Activated CD4-positive, alpha-beta T cell treated with anti-CD3 and anti-CD28 coated beads, Interleukin-2, amount 10 ng/mL, durations not matched to agents 7 days and 5 days (primary cell): ENCODE measurements at regions not wholly inside any gene's neighbourhood (a gene's known extent, or its start where the extent isn't known, plus 50 kb on each side); places are given as distances from the start of the nearest gene placed in this dataset.
"Not testable (repeated sequence)": the region's sequence is repeated elsewhere in the genome, so short reads cannot be mapped to it uniquely, and the experiment has no call there.

Experiments
- CTCF ChIA-PET: fragments of 350-600 bp; sonication (Branson Sonifier 250); formaldehyde crosslinking; loops from one replicate; lab custom pipeline; 2021; ENCODE audit warnings: antibody characterized with exemption; lab: Charles Lee
- POLR2A ChIA-PET: fragments of 350-600 bp; sonication (Branson Sonifier 250); formaldehyde crosslinking; loops from one replicate; lab custom pipeline; 2021; ENCODE audit warnings: antibody characterized with exemption; lab: Charles Lee
- DNase-seq: peaks from one replicate; pipeline ENCODE4 v3.0.0-alpha.2; 2020
- H3K27ac Mint-ChIP-seq: one replicate; pipeline ENCODE4 v1.8.0; 2021; ENCODE audit warnings: mild to moderate bottlenecking, moderate library complexity, mixed read lengths
- H3K27me3 Mint-ChIP-seq: one replicate; pipeline ENCODE4 v1.8.0; 2021; ENCODE audit warnings: mixed read lengths
- H3K36me3 Mint-ChIP-seq: one replicate; pipeline ENCODE4 v1.8.0; 2021; ENCODE audit warnings: low read depth, mixed read lengths
- H3K4me1 Mint-ChIP-seq: one replicate; pipeline ENCODE4 v1.8.0; 2021; ENCODE audit warnings: mixed read lengths
- H3K4me3 Mint-ChIP-seq: one replicate; pipeline ENCODE4 v1.8.0; 2021; ENCODE audit warnings: mild to moderate bottlenecking, moderate library complexity, mixed read lengths
- H3K9me3 Mint-ChIP-seq: one replicate; pipeline ENCODE4 v1.8.0; 2021; ENCODE audit warnings: mixed read lengths

GRCh38 chr4:79266136-79266535 lies 59.7 kb downstream of the NAA11 start:
- Mint-ChIP-seq H3K27ac (no peak overlapping the region), H3K36me3 (no peaks in the 10 kb centered on the region), H3K4me3 (no peak overlapping the region), H3K27me3 (no peaks in the 10 kb centered on the region), H3K9me3 (no peaks in the 10 kb centered on the region), H3K4me1 (no peaks in the 10 kb centered on the region)
- POLR2A ChIA-PET = no interaction called here
- CTCF ChIA-PET = no interaction called here
- no peak for DNase-seq

- Mint-ChIP-seq H3K9me3 (no peaks in the 10 kb centered on the region), H3K4me3 (no peak overlapping the region), H3K4me1 (no peaks in the 10 kb centered on the region), H3K36me3 (no peaks in the 10 kb centered on the region), H3K27me3 (no peaks in the 10 kb centered on the region), H3K27ac (no peak overlapping the region)
- no peak for DNase-seq
- ChIA-PET POLR2A (no interaction called here), CTCF (no interaction called here)
Measured at GRCh38 chr4:79259242-79259641, 66.6 kb downstream of the NAA11 start.

- CTCF ChIA-PET = no interaction called here
Measured at GRCh38 chr4:79258614-79259176, 67.2 kb downstream of the NAA11 start.

GRCh38 chr4:79257953-79258613 lies 67.8 kb downstream of the NAA11 start:
- Mint-ChIP-seq H3K4me1 (no peaks in the 10 kb centered on the region), H3K36me3 (no peaks in the 10 kb centered on the region), H3K27ac (no peak overlapping the region), H3K4me3 (no peak overlapping the region), H3K27me3 (no peaks in the 10 kb centered on the region), H3K9me3 (no peaks in the 10 kb centered on the region)
- POLR2A ChIA-PET = no interaction called here
- DNase-seq = no peak
- CTCF ChIA-PET = no interaction called here

More at GRCh38 chr4:79258614-79259176, 67.2 kb downstream of the NAA11 start:
- Mint-ChIP-seq H3K9me3 (no peaks in the 10 kb centered on the region), H3K27me3 (no peaks in the 10 kb centered on the region), H3K36me3 (no peaks in the 10 kb centered on the region), H3K4me1 (no peaks in the 10 kb centered on the region), H3K4me3 (no peak overlapping the region), H3K27ac (no peak overlapping the region)
- POLR2A ChIA-PET = no interaction called here
- DNase-seq = no peak

- Mint-ChIP-seq H3K27ac (no peak overlapping the region), H3K36me3 (no peaks in the 10 kb centered on the region), H3K27me3 (no peaks in the 10 kb centered on the region), H3K9me3 (no peaks in the 10 kb centered on the region), H3K4me3 (no peak overlapping the region), H3K4me1 (no peaks in the 10 kb centered on the region)
- no peak for DNase-seq
- CTCF ChIA-PET = no interaction called here
- POLR2A ChIA-PET = no interaction called here
Measured at GRCh38 chr4:79255793-79256192, 70.1 kb downstream of the NAA11 start.

GRCh38 chr4:79253924-79254323 lies 71.9 kb downstream of the NAA11 start:
- no peak for DNase-seq
- Mint-ChIP-seq H3K27me3 (no peaks in the 10 kb centered on the region), H3K27ac (no peak overlapping the region), H3K9me3 (no peaks in the 10 kb centered on the region), H3K36me3 (no peaks in the 10 kb centered on the region), H3K4me3 (no peak overlapping the region), H3K4me1 (peaks cover 4% of the 10 kb centered on the region)
- POLR2A ChIA-PET = no interaction called here
- CTCF ChIA-PET = no interaction called here

GRCh38 chr4:79253168-79253567 lies 72.7 kb downstream of the NAA11 start:
- DNase-seq = no peak
- H3K4me1 Mint-ChIP-seq = peaks cover 4% of the 10 kb centered on the region
- H3K36me3 Mint-ChIP-seq = no peaks in the 10 kb centered on the region
- H3K9me3 Mint-ChIP-seq = no peaks in the 10 kb centered on the region
- POLR2A ChIA-PET = no interaction called here
- H3K27ac Mint-ChIP-seq = no peak overlapping the region
- CTCF ChIA-PET = no interaction called here
- no peaks in the 10 kb centered on the region for H3K27me3 Mint-ChIP-seq
- H3K4me3 Mint-ChIP-seq = no peak overlapping the region

GRCh38 chr4:79250887-79251286 lies 75.0 kb downstream of the NAA11 start:
- Mint-ChIP-seq H3K27ac (no peak overlapping the region), H3K4me1 (peaks cover 4% of the 10 kb centered on the region), H3K4me3 (no peak overlapping the region), H3K9me3 (no peaks in the 10 kb centered on the region), H3K27me3 (no peaks in the 10 kb centered on the region), H3K36me3 (no peaks in the 10 kb centered on the region)
- DNase-seq = no peak
- ChIA-PET POLR2A (no interaction called here), CTCF (no interaction called here)

GRCh38 chr4:79249881-79250503 lies 75.9 kb downstream of the NAA11 start:
- no peak overlapping the region for H3K27ac Mint-ChIP-seq
- no peaks in the 10 kb centered on the region for H3K27me3 Mint-ChIP-seq
- ChIA-PET CTCF (no interaction called here), POLR2A (no interaction called here)
- no peak for DNase-seq
- H3K4me3 Mint-ChIP-seq = no peak overlapping the region
- H3K36me3 Mint-ChIP-seq = no peaks in the 10 kb centered on the region
- H3K4me1 Mint-ChIP-seq = peaks cover 4% of the 10 kb centered on the region
- no peaks in the 10 kb centered on the region for H3K9me3 Mint-ChIP-seq

GRCh38 chr4:79248610-79249009 lies 77.3 kb downstream of the NAA11 start:
- Mint-ChIP-seq H3K9me3 (peaks cover 1% of the 10 kb centered on the region), H3K27me3 (no peaks in the 10 kb centered on the region), H3K4me1 (peaks cover 4% of the 10 kb centered on the region), H3K4me3 (no peak overlapping the region), H3K27ac (no peak overlapping the region), H3K36me3 (no peaks in the 10 kb centered on the region)
- POLR2A ChIA-PET = no interaction called here
- DNase-seq = no peak
- CTCF ChIA-PET = no interaction called here

- H3K4me1 Mint-ChIP-seq = peaks cover 4% of the 10 kb centered on the region
Measured at GRCh38 chr4:79247695-79248394, 78.0 kb downstream of the NAA11 start.

GRCh38 chr4:79245200-79245940 lies 80.5 kb downstream of the NAA11 start:
- H3K27me3 Mint-ChIP-seq, H3K36me3 Mint-ChIP-seq, CTCF ChIA-PET, H3K9me3 Mint-ChIP-seq, H3K4me3 Mint-ChIP-seq, POLR2A ChIA-PET, H3K27ac Mint-ChIP-seq, H3K4me1 Mint-ChIP-seq, DNase-seq: not testable (repeated sequence)

More at GRCh38 chr4:79247695-79248394, 78.0 kb downstream of the NAA11 start:
- Mint-ChIP-seq H3K9me3 (peaks cover 3% of the 10 kb centered on the region), H3K27ac (no peak overlapping the region), H3K36me3 (no peaks in the 10 kb centered on the region), H3K27me3 (no peaks in the 10 kb centered on the region), H3K4me3 (no peak overlapping the region)
- ChIA-PET CTCF (no interaction called here), POLR2A (no interaction called here)
- DNase-seq = no peak

GRCh38 chr4:79241846-79242245 lies 84.0 kb downstream of the NAA11 start:
- Mint-ChIP-seq H3K27me3 (peaks cover 2% of the 10 kb centered on the region), H3K4me1 (no peaks in the 10 kb centered on the region), H3K27ac (no peak overlapping the region), H3K4me3 (no peak overlapping the region), H3K9me3 (peaks cover 3% of the 10 kb centered on the region), H3K36me3 (no peaks in the 10 kb centered on the region)
- CTCF ChIA-PET = no interaction called here
- POLR2A ChIA-PET = no interaction called here
- no peak for DNase-seq
